ENCODE measurements at regions not wholly inside any gene's neighbourhood (a gene's known extent, or its start where the extent isn't known, plus 50 kb on each side); places are given as distances from the start of the nearest gene placed in this dataset.
"Not testable (repeated sequence)": the region's sequence is repeated elsewhere in the genome, so short reads cannot be mapped to it uniquely, and the experiment has no call there.

DNA sequence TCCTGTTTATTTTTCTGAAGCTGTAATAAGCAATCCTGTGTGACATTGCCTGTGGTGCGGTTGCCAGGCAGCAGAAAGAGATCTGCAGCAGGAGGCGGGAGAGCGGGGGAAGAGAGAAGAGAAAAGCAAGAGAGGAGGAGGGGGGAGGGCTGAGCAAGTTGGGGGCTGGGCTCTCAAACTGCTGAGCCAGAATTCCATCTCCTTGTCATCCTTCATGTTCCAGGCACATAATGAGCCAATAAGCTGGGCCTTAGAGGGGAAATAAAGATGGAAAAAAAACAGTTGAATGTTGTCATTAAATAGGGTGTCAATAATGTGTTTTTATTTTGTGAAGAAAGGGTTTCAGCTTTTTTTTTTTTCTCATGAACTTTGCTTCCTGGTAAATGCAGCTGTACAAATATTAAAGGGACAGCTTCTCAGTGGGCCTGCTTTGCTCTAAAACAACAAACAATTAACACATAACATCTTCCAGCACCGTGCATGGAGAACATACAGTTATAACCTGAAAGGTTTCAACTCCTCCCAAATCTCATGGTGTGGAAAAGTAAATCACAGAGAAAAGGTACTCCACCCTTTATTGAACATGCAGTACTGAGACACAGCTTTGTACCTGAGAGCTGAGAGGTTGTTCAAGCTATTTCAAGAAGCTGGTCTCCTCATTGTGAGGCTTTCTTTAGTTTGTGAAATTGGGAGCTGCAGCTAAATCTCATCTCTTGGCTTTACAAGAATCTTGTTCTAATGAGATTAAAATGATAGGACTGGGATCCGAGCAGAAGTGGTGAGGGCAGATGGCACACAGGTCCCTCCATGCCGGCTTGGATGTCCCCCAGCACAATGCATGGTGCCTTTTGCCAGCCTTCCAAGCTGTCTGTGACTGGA lies 451.1 kb upstream of the KCNMB2 start:
- peak; percentile 88 to 100 (median 97) for DNase-seq

DNA sequence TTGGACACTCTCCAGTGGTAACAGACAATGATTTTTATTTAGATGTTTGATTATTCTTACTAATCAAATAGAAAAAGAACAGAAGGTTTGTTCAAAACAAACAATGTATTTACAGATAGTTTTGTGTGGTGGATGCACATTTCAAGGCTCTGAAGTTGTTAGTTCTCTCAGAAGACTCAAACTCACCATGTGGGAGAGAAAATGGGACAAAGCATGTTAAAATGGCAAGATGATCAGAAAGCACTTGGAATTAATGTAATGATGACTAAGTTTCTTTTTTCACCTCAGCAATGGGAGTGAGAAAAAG lies 450.5 kb upstream of the KCNMB2 start:
- no peak for DNase-seq

DNA sequence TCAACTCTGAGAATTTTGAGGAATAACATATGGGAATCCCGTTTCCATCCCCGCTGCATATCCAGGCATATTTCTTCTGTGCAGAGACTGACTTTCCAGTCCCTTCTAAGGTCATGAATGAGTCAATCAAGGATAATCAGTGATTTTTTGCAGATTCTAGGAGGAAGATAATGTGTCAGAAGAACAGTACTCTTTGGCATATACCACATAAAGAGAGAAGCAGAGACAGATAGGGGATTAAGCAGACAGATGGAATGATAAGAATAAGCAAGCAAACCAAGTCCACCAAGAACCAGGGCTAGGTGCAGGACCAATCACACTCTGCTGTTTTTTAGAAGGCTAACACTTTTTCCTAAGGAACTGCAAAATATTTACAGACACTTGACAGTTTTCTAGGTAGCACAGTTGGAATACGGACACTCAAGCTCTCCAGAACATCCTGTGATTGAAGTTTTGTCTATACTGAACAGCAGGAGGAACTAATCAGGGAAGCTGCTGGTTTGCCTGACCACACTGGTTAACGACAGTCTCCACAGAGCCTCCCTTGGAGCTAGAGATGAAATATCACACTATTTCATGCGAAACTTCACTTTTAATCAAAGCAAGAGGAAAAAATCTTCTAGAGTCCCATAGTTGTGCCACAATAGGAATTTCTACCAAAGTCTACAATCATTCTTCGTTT lies 450.0 kb upstream of the KCNMB2 start:
- peak in 2 of 3 experiments; percentile 25 to 61 for DNase-seq

DNA sequence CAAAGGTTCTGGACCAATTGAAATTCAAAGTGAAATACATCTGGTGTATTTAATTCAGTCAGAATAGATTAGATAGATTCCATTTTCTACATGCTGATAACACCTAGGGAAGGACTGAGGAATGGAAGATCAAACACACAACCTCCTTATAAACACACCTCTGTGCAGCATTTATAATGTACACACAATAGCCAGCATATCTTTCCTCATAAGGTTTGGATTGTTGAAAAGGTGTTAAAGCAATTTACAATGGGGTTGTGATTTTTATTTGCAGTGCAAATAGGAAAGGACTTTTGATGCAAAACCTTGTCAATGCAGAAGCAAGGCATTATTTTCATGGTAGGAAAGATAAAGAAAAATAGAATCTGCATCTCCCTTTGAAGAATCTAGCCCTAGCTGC lies 448.9 kb upstream of the KCNMB2 start:
- no peak for DNase-seq

DNA sequence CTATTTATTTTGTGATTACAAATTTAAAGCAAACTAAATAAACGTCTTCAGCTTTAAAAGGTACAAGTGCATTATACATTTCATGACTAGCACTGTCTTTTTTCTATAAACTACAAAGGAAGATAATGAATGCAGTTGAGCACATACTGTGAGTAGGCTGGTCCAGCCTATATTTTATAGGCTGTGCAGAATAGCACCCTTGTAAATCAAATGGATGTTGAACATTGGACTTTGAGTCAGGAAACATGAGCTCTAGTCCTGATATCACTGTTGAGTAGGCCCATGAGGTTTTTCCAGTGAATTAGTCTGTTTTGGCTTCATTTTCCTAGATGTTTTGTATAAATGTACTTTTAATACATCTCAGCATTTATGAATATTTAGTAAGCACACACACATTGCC lies 447.3 kb upstream of the KCNMB2 start:
- DNase-seq: peak in 1 of 3 experiments; percentile 52

DNA sequence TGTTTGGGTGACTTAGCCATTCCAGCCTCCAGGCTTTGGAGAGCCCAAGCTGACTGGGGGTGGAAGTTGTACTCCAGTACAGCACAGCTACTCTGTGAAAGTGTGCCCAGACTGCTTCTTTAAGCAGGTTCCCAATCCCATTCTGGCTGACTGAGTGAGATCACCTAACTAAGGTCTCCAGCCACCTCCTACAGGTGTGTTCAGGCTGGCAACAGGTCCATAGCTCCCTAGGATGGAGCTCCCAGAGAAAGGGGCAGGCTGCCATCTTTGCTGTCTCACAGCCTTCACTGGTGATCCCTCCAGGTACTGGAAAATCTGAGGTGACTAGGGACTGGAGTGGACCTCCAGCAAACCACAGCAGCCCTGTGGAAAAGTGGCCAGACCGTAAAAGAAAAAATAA lies 445.3 kb upstream of the KCNMB2 start:
- DNase-seq: no peak

DNA sequence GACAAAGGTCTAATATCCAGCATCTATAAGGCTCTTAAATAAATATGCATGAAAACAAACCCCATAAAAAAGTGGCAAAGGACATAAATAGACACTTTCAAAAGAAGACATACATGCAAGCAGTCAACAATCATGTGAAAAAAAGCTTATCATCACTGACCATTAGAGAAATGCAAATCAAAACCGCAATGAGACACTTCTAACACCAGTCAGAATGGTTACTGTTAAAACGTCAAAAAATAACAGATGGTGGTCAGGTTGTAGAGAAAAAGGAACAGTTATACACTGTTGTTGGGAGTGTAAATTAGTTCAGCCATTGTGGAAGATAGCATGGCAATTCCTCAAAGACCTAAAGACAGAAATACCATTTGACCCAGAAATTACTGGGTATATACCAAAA lies 440.7 kb upstream of the KCNMB2 start:
- no peak for DNase-seq

DNA sequence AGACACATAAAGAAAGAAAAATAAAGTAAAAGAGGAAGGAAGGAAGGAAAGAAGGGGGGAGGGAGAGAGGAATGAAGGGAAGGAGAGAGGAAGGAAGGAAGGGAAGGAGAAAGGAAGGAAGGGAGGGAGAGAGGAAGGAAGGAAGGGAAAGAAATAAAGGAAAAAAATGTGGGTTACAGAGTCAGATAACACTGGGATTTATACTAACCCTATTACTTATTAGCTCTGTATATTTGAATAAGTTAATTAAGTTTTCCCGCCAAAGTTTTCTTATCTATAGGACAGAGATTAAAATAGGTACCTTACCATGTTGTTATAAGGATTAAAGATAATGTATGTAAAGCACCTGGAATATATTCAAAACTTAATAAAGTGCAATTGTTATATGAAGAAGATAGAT lies 439.3 kb upstream of the KCNMB2 start:
- DNase-seq: no peak

DNA sequence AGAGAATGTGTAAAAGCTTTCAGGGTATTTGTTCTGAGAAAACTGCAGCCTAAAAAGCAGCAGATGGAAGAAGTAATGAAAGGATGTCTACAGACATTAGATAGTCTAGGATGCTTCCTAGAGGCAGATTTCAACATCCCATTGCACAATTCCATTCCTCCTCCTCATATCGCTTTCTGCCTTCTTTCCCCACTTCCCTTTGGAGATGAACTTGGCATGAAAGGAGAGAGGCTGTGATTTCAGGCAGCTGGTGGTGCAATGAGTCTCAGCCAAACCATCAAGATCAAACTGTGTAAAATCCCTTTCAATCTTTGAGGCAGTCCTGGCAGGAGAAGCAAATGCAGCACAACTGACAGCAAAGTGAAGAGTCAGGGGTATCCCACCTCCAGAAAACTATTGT lies 438.7 kb upstream of the KCNMB2 start:
- DNase-seq: no peak

DNA sequence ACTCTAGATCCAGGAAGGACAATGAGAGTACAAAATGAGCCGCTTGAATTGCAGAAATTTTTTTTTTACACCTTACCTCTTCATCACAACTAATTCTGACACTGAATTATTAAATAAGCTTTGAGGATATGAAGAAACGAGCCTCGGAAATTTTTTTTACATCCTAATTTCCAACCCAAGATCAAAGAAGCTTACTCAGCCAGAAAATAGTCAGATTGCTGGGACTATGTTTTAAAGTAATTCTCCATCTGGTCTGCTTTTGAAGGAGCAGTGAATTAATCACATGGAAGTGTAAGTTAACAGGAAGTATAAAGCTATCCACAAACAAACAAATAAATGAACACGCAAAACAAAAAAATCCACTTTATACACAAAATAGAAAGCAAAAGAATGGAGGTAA lies 437.0 kb upstream of the KCNMB2 start:
- no peak for DNase-seq

DNA sequence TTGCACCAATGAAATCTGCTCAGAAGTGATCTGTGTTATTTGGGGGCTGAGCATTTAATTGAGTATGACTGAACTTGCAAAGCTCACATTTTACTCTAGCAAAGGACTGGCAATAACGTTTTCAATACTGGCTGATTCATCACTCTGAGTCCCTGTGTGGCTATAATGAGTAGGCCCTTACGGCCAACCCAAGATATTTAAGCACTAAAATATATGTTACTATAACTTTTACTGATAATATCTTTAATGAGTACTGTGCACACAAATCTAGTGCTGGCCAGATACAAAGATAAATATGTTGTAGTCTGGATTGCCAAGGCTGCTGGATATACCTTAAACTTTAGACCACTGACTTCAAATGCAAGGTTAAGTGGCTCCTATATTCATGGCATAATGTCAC lies 436.4 kb upstream of the KCNMB2 start:
- no peak for DNase-seq

DNA sequence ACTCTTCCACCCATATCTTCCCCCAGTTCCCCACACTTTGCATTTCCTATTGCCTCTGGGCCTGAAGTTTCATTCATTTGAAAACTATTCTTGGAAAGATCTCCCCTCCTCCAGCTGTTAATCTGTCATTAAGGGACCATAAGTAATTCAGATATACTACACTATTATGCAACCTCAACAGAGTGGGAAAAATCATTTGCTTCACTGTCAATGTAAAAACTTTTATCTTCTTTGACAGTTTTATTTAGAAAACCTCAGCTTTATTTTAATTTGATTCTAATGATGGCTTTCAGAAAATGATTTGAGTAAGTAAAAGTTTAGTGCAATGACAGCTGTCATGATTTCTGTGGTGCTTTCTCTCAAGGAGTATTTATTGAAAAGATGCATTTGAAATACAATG lies 435.3 kb upstream of the KCNMB2 start:
- no peak for DNase-seq

DNA sequence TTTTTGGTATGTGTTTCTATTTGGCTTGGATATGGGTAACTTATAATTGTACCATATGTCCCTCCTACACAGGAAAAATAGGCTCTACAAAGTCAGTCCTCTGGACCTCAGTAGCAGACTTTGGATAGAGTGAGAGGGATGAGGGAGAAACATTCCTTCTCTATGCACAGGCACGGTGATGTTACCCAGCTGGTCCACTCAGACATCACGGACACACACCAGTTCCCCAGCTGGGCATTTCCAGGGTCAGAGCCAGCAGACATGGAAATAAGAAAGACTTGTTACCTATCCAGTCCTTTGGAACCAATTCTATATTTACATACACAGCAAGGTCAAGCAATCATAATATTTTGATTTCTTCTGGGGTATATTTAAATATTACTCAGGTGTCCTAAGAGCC lies 433.1 kb upstream of the KCNMB2 start:
- DNase-seq: peak in 1 of 3 experiments; percentile 14

DNA sequence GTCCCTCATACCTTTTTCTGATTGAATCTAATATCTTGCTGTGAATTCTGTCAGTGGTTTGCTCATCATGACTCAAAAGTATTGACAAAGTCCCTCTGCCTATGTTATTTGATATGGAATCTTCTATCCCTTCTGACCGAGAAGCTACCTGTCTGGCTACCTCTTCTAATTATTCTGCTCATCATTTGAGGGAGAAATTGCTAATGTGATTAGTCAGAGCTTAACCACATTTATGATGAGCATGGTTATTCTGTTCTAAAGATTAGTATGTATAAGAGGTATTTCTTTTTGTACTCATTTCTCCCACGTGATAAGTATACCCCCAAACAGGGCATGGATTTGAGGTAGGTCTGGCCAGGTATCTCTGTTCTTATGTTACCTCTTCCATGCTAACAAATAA lies 428.4 kb upstream of the KCNMB2 start:
- no peak for DNase-seq

DNA sequence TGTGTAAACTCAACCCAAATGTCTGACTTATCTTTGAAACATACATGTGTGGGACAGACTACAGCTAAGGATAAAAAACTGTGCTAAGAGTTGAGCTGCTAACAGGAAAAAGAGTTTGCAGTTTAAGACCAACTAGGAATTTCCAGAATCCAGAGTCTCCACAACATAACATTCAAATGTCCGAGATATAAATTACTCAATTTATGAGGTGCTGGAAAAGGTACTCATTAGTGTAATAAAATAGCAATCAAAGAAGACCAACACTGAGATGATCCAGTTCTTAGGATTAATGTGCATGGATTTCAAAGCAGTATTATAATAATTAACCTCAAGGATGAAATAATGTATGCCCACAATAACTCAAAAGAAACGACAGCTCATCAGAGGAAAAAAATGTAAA lies 426.5 kb upstream of the KCNMB2 start:
- DNase-seq: peak in 1 of 3 experiments; percentile 35

DNA sequence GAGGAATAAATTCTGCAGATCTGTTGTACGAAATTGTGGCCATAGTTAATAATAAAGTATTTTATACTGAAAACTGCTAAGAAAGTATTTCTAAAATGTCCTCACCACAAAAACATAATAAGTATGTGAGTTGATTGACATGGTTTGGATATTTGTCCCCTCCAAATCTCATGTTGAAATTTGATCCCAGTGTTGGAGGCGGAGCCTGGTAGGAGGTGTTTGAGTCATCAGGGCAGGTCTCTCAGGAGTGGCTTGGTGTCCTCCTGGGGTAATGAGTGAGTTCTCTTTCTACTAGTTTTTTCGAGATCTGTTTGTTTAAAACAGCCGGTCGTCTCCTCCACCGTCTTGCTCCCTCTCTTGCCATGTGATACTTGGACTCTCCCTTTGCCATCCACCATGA lies 424.1 kb upstream of the KCNMB2 start:
- DNase-seq: peak in 2 of 3 experiments; percentile 14 to 19

DNA sequence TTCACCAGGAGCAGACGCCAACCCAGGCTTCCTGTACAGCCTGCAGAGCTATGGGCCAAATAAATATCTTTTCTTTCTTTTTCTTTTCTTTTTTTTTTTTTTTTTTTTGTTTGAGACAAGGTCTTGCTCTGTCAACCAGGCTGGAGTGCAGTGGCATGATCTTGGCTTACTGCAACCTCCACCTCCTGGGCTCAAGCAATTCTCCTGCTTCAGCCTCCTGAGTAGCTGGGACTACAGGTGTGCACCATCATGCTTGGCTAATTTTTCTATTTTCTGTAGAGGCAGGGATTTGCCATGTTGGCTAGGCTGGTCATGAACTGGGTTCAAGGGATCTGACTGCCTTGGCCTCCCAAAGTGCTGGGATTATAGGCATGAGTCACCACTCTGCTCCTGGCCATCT lies 423.7 kb upstream of the KCNMB2 start:
- not testable (repeated sequence) for DNase-seq

DNA sequence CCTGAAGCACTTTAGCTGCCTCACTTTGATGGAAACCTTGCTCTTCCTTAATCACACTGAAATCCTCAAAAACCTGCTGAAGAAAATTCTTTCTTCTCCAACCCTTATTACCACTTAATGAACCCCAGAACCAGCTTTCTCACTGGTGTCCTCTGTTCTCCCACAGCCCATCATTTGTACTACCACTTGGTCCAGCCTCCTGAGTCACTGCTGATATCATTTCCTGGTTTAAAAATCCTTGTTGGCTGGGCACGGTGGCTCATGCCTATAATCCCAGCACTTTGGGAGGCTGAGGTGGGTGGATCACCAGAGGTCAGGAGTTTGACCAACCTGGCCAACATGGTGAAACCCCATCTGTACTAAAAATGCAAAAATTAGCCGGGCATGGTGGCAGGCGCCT lies 418.6 kb upstream of the KCNMB2 start:
- DNase-seq: no peak

DNA sequence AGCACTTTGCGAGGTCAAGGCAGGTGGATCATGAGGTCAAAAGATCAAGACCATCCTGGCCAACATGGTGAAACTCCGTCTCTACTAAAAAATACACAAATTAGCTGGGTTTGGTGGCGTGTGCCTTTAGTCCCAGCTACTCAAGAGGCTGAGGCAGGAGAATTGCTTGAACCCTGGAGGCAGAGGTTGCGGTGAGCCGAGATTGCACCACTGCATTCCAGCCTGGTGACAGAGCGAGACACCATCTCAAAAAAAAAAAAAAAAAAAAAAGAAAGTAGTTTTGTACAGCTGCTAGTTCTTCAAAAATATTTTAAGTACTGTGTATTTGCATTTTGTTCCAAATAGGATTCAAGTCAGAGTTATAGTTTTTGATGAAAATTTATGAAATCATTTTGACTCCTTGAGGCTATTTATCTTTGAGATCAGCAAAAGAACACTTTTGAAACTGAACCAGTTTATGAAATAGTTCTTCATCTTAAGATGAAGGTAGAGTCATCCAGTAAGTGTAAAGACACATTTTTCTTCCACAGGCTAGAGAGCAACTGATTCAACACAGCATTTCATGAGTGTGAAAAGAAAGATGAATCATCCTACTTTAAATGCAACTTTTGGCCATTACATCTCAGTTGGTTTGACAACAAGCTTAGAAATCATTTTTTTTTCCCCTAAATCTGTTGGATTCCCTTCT lies 416.5 kb upstream of the KCNMB2 start:
- not testable (repeated sequence) for DNase-seq

DNA sequence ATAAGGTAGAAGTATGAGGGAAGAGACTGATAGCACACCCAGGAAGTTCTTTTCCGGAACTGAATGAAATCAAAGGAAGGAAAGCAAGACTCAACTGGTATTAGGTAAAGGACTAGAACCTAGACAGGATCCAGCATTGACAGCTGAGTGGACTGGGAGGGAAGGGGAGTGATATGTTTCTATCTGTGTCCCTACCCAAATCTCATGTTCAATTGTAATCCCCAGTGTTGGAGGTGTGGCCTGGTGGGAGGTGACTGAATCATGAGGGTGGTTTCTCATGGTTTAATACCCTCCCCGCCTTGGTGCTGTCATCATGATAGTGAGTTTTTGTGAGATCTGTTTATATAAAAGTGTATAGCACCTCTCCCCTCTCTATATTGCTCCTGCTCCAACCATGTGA lies 415.9 kb upstream of the KCNMB2 start:
- no peak for DNase-seq

DNA sequence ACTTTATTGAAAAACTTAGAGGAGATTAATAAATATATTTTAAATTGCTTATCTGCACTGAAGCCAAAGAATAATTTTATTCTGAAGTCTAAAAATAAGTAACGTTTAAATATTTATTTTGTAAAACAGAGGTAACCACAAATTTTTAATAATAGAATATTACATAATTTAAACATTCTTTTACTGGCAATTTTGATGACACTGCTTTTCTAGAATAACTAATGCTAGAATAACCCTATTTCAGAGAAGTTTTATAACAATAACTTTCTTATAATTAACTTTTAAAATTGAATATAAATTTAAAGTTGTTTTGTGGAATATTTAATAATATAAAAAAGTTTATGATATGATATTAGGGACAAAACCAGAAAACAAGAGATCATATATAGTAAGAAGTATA lies 409.6 kb upstream of the KCNMB2 start:
- DNase-seq: no peak

DNA sequence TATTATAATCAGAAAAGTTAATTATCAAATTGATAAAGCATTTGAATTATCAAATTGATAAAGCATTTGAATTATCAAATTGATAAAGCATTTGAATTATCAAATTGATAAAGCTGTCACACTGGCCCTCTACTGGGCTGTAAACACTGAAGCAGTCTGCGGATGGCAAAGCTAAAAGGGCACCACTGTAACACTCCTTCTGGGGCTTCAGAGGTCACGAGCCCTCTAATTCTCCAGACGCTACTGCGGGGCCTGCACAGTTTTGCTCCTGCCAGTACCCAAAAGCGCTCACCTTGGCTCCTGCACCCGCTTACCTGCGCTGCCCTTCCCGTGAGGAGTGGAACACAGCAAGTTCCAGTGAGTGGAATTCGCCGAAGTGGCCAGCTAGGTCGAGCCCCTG lies 409.0 kb upstream of the KCNMB2 start:
- no peak for DNase-seq

DNA sequence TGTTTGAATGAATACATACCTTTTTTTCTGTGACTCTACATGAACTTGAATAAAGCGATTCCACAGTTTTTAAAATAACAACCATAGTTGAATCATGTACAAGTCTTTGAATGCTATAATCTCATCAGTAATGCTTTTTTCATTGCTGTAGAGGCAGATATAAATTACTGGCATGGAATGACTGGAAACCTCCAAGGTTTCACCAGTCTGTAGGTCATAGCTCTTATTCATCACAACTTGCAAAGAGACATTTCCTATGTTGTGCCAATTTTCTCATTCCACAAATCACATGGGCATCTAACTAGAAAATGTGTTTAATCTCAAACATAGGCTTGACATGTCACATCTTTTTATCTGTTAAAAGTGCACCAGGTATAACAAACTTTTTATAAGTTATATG lies 407.1 kb upstream of the KCNMB2 start:
- no peak for DNase-seq

DNA sequence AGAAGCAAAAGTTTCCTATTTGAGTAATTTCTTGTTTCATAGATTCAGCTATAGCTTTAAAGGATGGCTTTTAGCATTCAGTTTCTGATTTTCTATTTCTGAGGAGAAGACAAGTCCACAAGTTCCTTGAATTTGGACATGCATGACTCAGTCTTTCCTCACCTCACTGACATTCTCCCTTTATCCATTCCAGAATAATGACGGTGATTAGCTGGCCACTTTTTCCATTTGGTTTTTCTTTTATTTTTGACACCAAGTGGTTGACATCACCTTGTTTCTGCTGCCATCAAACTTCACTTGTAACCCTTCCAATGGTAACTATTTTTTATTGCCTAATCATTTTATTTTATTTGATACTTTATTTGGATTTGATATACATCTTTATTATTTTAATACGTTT lies 404.4 kb upstream of the KCNMB2 start:
- no peak for DNase-seq
